Upper lobe of left lung (tissue), 4 donors: ENCODE measurements at regions not wholly inside any gene's neighbourhood (a gene's known extent, or its start where the extent isn't known, plus 50 kb on each side); places are given as distances from the start of the nearest gene placed in this dataset.

Experiments
- POLR2A ChIP-seq, 4 donors: fragments of 450-650 bp; IDR thresholded peaks; one replicate each; pipeline ENCODE4 v1.5.1; 2016 to 2017; ENCODE audit warnings: antibody characterized with exemption in 4 of 4, mild to moderate bottlenecking in 2 of 4
- TF ChIP-seq, protein P1 (sequence below), 6 experiments: fragments of 450-650 bp in 4 of 6; fragments of 200-600 bp in 2 of 6; sonication (generic) in 2 of 6; IDR thresholded peaks; one replicate each; pipeline ENCODE4 v1.5.1; 2016 to 2019; ENCODE audit warnings: antibody characterized with exemption in 6 of 6

DNA sequence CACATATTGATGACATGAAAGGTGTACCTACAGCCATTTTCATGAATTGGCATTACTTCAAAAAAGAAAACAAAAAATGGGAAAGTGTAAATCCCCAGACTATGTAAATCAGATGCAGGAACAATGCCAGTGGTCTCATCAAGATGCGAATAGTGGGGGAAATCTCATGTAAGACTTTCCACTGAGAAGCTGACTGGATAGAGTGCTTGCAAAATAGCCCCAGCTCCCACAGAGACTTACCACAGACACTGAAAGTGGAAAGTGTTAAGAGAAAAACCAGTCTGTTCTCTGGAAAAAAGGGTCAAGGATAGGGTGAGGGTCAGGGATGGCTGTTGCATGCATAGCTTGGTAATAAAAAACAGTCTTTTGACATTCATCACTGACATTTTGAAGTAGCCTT is 73.2 kb upstream of the ARMCX2 start:
- TF ChIP-seq, protein P1, sequence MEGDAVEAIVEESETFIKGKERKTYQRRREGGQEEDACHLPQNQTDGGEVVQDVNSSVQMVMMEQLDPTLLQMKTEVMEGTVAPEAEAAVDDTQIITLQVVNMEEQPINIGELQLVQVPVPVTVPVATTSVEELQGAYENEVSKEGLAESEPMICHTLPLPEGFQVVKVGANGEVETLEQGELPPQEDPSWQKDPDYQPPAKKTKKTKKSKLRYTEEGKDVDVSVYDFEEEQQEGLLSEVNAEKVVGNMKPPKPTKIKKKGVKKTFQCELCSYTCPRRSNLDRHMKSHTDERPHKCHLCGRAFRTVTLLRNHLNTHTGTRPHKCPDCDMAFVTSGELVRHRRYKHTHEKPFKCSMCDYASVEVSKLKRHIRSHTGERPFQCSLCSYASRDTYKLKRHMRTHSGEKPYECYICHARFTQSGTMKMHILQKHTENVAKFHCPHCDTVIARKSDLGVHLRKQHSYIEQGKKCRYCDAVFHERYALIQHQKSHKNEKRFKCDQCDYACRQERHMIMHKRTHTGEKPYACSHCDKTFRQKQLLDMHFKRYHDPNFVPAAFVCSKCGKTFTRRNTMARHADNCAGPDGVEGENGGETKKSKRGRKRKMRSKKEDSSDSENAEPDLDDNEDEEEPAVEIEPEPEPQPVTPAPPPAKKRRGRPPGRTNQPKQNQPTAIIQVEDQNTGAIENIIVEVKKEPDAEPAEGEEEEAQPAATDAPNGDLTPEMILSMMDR (IDR thresholded peaks at IDR 0.05) = no peak
- TF ChIP-seq POLR2A (IDR thresholded peaks at IDR 0.05) = no peak
